ENCODE measurements at regions not wholly inside any gene's neighbourhood (a gene's known extent, or its start where the extent isn't known, plus 50 kb on each side); places are given as distances from the start of the nearest gene placed in this dataset.

- H3K27me3 ChIP-seq (replicated peaks in 1 of 2; ENCODE audit: control insufficient read depth in 2 of 2, extremely low read depth in 1 of 2, insufficient read depth in 2 of 2, low read length in 1 of 2) = peaks cover 0 to 8% of the 10 kb centered on the region in 2 experiments
- no peak overlapping the region for H3K4me3 Mint-ChIP-seq
- H3K9me3 Mint-ChIP-seq = no peaks in the 10 kb centered on the region
- no peaks in the 10 kb centered on the region for H3K4me1 Mint-ChIP-seq
- ChIA-PET CTCF (no interaction called here), POLR2A (no interaction called here)
- H3K27ac Mint-ChIP-seq = no peak overlapping the region
- H3K4me3 ChIP-seq (ENCODE audit: control insufficient read depth in 1 of 2, extremely low read depth in 1 of 2, low read length in 1 of 2) = no peak overlapping the region
- peaks cover 12 to 31% of the 10 kb centered on the region in 2 donors for H3K27me3 Mint-ChIP-seq
- no peaks in the 10 kb centered on the region for H3K4me1 ChIP-seq (ENCODE audit: control insufficient read depth in 1 of 2, extremely low read depth in 1 of 2, insufficient read depth in 2 of 2, low read length in 2 of 2)
- H3K27ac ChIP-seq (ENCODE audit: low read length) = no peak overlapping the region
- H3K36me3 ChIP-seq (ENCODE audit: control insufficient read depth in 2 of 2, extremely low read depth in 1 of 2, insufficient read depth in 1 of 2, low read length in 1 of 2) = no peaks in the 10 kb centered on the region
- no peaks in the 10 kb centered on the region for H3K36me3 Mint-ChIP-seq
- DNase-seq (no peak), ATAC-seq (replicated peaks in 1 of 4) (no peak)
- WGBS (ENCODE audit: insufficient coverage) = no CpG with 5 or more reads among the region's 1 CpG
- H3K9me3 ChIP-seq = no peaks in the 10 kb centered on the region
Measured at GRCh38 chr1:230549625-230550024, 92.7 kb upstream of the COG2 start.

DNA sequence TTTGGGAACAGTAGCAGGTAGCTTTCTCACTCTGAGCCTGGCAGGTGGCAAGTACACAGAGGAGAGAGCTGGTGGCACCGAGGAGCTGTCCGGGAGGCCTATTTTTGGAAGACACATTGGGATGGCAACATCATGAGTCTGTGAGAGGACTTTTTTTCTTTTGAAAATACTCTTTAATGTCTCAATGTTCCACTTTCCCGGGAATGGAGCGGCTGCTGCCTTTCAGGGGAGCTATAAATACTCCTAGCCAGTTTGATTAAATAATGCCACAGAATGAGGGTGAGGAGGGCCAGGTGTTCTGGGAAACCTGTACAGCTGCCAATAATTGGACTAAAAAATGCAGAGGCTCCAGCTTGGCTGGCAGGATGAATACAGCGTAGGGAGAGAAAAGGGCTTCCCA lies 93.3 kb upstream of the COG2 start:
- CTCF ChIA-PET = no interaction called here

DNA sequence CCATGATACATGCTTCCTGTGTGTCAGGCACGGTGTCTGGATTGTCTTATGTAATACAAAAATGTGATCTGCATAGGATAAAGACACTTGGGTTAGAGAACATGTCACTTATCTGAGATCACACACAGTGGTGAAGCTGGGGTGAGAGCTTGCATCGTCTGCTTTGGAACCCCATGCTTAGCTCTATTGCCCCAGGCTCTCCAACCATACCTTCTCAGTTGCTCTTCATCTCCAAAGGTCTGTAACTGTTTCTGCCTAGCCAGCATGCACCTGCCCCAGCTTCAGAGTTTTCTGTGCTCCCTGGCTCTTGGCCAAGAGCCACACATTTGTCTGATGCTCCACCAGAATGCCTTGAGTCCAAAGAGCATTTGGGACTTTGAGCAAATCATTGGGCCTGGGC lies 93.9 kb upstream of the COG2 start:
- Histone ChIP-seq H3K9me3 (no peaks in the 10 kb centered on the region), H3K27me3 (replicated peaks in 1 of 2; ENCODE audit: control insufficient read depth in 2 of 2, extremely low read depth in 1 of 2, insufficient read depth in 2 of 2, low read length in 1 of 2) (peaks cover 0 to 8% of the 10 kb centered on the region in 2 experiments), H3K4me3 (ENCODE audit: control insufficient read depth in 1 of 2, extremely low read depth in 1 of 2, low read length in 1 of 2) (no peak overlapping the region), H3K36me3 (ENCODE audit: control insufficient read depth in 2 of 2, extremely low read depth in 1 of 2, insufficient read depth in 1 of 2, low read length in 1 of 2) (no peaks in the 10 kb centered on the region), H3K27ac (ENCODE audit: low read length) (no peak overlapping the region), H3K4me1 (ENCODE audit: control insufficient read depth in 1 of 2, extremely low read depth in 1 of 2, insufficient read depth in 2 of 2, low read length in 2 of 2) (no peaks in the 10 kb centered on the region)
- no peak overlapping the region for H3K27ac Mint-ChIP-seq
- H3K36me3 Mint-ChIP-seq = no peaks in the 10 kb centered on the region
- ATAC-seq (replicated peaks in 1 of 4) (no peak), DNase-seq (no peak)
- peaks cover 12 to 27% of the 10 kb centered on the region in 2 donors for H3K27me3 Mint-ChIP-seq
- H3K4me1 Mint-ChIP-seq = no peaks in the 10 kb centered on the region
- CTCF ChIA-PET = no interaction called here
- POLR2A ChIA-PET = no interaction called here
- H3K9me3 Mint-ChIP-seq = no peaks in the 10 kb centered on the region
- no CpG with 5 or more reads among the region's 2 CpGs for WGBS (ENCODE audit: insufficient coverage)
- no peak overlapping the region for H3K4me3 Mint-ChIP-seq

More for the DNA sequence above, 93.3 kb upstream of the COG2 start:
- ATAC-seq (replicated peaks in 1 of 4) (no peak), DNase-seq (no peak)
- Mint-ChIP-seq H3K9me3 (no peaks in the 10 kb centered on the region), H3K27ac (no peak overlapping the region), H3K36me3 (no peaks in the 10 kb centered on the region), H3K4me3 (no peak overlapping the region), H3K27me3 (peaks cover 12 to 31% of the 10 kb centered on the region in 2 donors), H3K4me1 (no peaks in the 10 kb centered on the region)
- no peak overlapping the region for H3K4me3 ChIP-seq (ENCODE audit: control insufficient read depth in 1 of 2, extremely low read depth in 1 of 2, low read length in 1 of 2)
- POLR2A ChIA-PET = no interaction called here
- no peaks in the 10 kb centered on the region for H3K4me1 ChIP-seq (ENCODE audit: control insufficient read depth in 1 of 2, extremely low read depth in 1 of 2, insufficient read depth in 2 of 2, low read length in 2 of 2)
- H3K27ac ChIP-seq (ENCODE audit: low read length) = no peak overlapping the region
- WGBS (ENCODE audit: insufficient coverage) = 70% methylated on average over 2 of the region's 5 CpGs
- peaks cover 0 to 8% of the 10 kb centered on the region in 2 experiments for H3K27me3 ChIP-seq (replicated peaks in 1 of 2; ENCODE audit: control insufficient read depth in 2 of 2, extremely low read depth in 1 of 2, insufficient read depth in 2 of 2, low read length in 1 of 2)
- no peaks in the 10 kb centered on the region for H3K9me3 ChIP-seq
- H3K36me3 ChIP-seq (ENCODE audit: control insufficient read depth in 2 of 2, extremely low read depth in 1 of 2, insufficient read depth in 1 of 2, low read length in 1 of 2) = no peaks in the 10 kb centered on the region

DNA sequence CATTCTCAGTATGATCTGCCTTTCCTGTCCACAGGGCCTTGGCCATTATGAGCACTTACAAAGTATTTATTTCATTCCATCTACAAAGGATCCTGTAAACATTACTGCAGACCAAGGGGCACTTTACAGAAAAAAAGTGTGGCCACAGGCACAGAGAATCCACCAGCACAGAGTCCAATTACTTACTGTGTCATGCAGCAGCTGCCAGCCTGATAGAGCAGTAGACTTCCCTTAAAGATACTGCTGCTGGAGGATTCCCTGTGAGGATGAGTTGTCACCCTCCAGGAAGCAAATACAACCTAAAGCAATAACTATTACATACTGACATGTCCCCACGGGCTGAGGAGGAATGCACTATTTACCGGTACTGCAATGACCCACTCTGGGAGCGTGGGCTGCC lies 97.1 kb upstream of the COG2 start:
- Histone ChIP-seq H3K27ac (ENCODE audit: low read length) (no peak overlapping the region), H3K27me3 (replicated peaks in 1 of 2; ENCODE audit: control insufficient read depth in 2 of 2, extremely low read depth in 1 of 2, insufficient read depth in 2 of 2, low read length in 1 of 2) (peaks cover 0 to 8% of the 10 kb centered on the region in 2 experiments), H3K4me3 (ENCODE audit: control insufficient read depth in 1 of 2, extremely low read depth in 1 of 2, low read length in 1 of 2) (no peak overlapping the region), H3K4me1 (ENCODE audit: control insufficient read depth in 1 of 2, extremely low read depth in 1 of 2, insufficient read depth in 2 of 2, low read length in 2 of 2) (no peaks in the 10 kb centered on the region), H3K9me3 (no peaks in the 10 kb centered on the region), H3K36me3 (ENCODE audit: control insufficient read depth in 2 of 2, extremely low read depth in 1 of 2, insufficient read depth in 1 of 2, low read length in 1 of 2) (no peaks in the 10 kb centered on the region)
- Mint-ChIP-seq H3K4me3 (no peak overlapping the region), H3K27ac (no peak overlapping the region), H3K36me3 (no peaks in the 10 kb centered on the region), H3K27me3 (peaks cover 12 to 17% of the 10 kb centered on the region in 2 donors), H3K9me3 (no peaks in the 10 kb centered on the region), H3K4me1 (no peaks in the 10 kb centered on the region)
- ChIA-PET POLR2A (no interaction called here), CTCF (no interaction called here)
- 71% methylated on average over 3 of the region's 3 CpGs for WGBS (ENCODE audit: insufficient coverage)
- DNase-seq = no peak
- no peak for ATAC-seq (replicated peaks in 1 of 4)

- no peaks in the 10 kb centered on the region for H3K9me3 ChIP-seq
- ChIA-PET CTCF (no interaction called here), POLR2A (no interaction called here)
- no peaks in the 10 kb centered on the region for H3K36me3 Mint-ChIP-seq
- H3K4me1 Mint-ChIP-seq = no peaks in the 10 kb centered on the region
- no peak for DNase-seq
- peaks cover 12 to 19% of the 10 kb centered on the region in 2 donors for H3K27me3 Mint-ChIP-seq
- H3K27me3 ChIP-seq (replicated peaks in 1 of 2; ENCODE audit: control insufficient read depth in 2 of 2, extremely low read depth in 1 of 2, insufficient read depth in 2 of 2, low read length in 1 of 2) = peaks cover 0 to 6% of the 10 kb centered on the region in 2 experiments
- H3K27ac Mint-ChIP-seq = no peak overlapping the region
- no peaks in the 10 kb centered on the region for H3K9me3 Mint-ChIP-seq
- no peak overlapping the region for H3K4me3 Mint-ChIP-seq
- no peak overlapping the region for H3K4me3 ChIP-seq (ENCODE audit: control insufficient read depth in 1 of 2, extremely low read depth in 1 of 2, low read length in 1 of 2)
- no peaks in the 10 kb centered on the region for H3K36me3 ChIP-seq (ENCODE audit: control insufficient read depth in 2 of 2, extremely low read depth in 1 of 2, insufficient read depth in 1 of 2, low read length in 1 of 2)
- H3K27ac ChIP-seq (ENCODE audit: low read length) = no peak overlapping the region
- H3K4me1 ChIP-seq (ENCODE audit: control insufficient read depth in 1 of 2, extremely low read depth in 1 of 2, insufficient read depth in 2 of 2, low read length in 2 of 2) = no peaks in the 10 kb centered on the region
- no peak for ATAC-seq (replicated peaks in 1 of 4)
Measured at GRCh38 chr1:230544758-230545157, 97.5 kb upstream of the COG2 start.

DNA sequence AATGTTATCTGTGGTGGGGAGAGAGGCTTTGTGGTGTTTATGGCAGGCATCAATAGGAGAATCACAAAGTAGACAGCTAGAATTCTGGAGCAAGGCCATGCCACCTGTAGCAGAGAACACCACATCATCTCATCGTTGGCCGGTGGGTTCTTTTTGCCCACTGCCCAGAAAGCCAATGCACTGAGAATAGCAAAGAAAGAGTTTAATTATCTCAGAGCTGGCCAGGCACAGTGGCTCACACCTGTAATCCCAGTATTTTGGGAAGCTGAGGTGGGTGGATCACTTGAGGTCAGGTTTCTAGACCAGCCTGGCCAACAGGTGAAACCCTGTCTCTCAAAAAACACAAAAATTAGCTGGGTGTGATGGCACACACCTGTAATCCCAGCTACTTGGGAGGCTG lies 99.2 kb upstream of the COG2 start:
- Mint-ChIP-seq H3K27me3 (peaks cover 10 to 19% of the 10 kb centered on the region in 2 donors), H3K9me3 (no peaks in the 10 kb centered on the region), H3K4me3 (no peak overlapping the region), H3K36me3 (no peaks in the 10 kb centered on the region), H3K4me1 (no peaks in the 10 kb centered on the region), H3K27ac (no peak overlapping the region)
- Histone ChIP-seq H3K4me3 (ENCODE audit: control insufficient read depth in 1 of 2, extremely low read depth in 1 of 2, low read length in 1 of 2) (no peak overlapping the region), H3K27me3 (replicated peaks in 1 of 2; ENCODE audit: control insufficient read depth in 2 of 2, extremely low read depth in 1 of 2, insufficient read depth in 2 of 2, low read length in 1 of 2) (peaks cover 0 to 5% of the 10 kb centered on the region in 2 experiments), H3K9me3 (no peaks in the 10 kb centered on the region), H3K27ac (ENCODE audit: low read length) (no peak overlapping the region), H3K4me1 (ENCODE audit: control insufficient read depth in 1 of 2, extremely low read depth in 1 of 2, insufficient read depth in 2 of 2, low read length in 2 of 2) (no peaks in the 10 kb centered on the region), H3K36me3 (ENCODE audit: control insufficient read depth in 2 of 2, extremely low read depth in 1 of 2, insufficient read depth in 1 of 2, low read length in 1 of 2) (no peaks in the 10 kb centered on the region)
- CTCF ChIA-PET = no interaction called here
- POLR2A ChIA-PET = no interaction called here
- ATAC-seq (replicated peaks in 1 of 4) (no peak), DNase-seq (no peak)
- no CpG with 5 or more reads among the region's 2 CpGs for WGBS (ENCODE audit: insufficient coverage)

DNA sequence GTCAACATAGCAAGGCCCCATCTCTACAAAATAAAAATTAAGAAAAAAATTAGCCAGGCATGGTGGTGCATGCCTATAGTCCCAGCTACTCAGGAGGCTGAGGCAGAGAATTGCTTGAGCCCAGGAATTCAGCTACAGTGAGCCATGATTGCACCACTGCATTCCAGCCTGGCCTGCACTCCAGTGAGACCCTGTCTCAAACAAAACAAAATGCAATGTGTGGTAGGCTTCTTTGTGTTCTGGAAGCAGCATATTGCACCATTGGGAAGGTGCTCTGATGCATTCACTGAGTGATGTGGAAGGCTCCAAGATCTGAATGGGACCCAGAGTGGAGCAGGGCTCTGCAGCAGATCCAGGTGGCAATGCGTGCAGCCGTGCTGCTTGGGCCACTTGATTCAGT lies 99.6 kb upstream of the COG2 start:
- WGBS (ENCODE audit: insufficient coverage) = no CpG with 5 or more reads among the region's 2 CpGs
- DNase-seq = no peak
- H3K27ac Mint-ChIP-seq = no peak overlapping the region
- Histone ChIP-seq H3K36me3 (ENCODE audit: control insufficient read depth in 2 of 2, extremely low read depth in 1 of 2, insufficient read depth in 1 of 2, low read length in 1 of 2) (no peaks in the 10 kb centered on the region), H3K4me3 (ENCODE audit: control insufficient read depth in 1 of 2, extremely low read depth in 1 of 2, low read length in 1 of 2) (no peak overlapping the region), H3K27ac (ENCODE audit: low read length) (no peak overlapping the region), H3K4me1 (ENCODE audit: control insufficient read depth in 1 of 2, extremely low read depth in 1 of 2, insufficient read depth in 2 of 2, low read length in 2 of 2) (no peaks in the 10 kb centered on the region), H3K9me3 (no peaks in the 10 kb centered on the region), H3K27me3 (replicated peaks in 1 of 2; ENCODE audit: control insufficient read depth in 2 of 2, extremely low read depth in 1 of 2, insufficient read depth in 2 of 2, low read length in 1 of 2) (peaks cover 0 to 5% of the 10 kb centered on the region in 2 experiments)
- H3K4me3 Mint-ChIP-seq = no peak overlapping the region
- ChIA-PET POLR2A (no interaction called here), CTCF (no interaction called here)
- ATAC-seq (replicated peaks in 1 of 4) = no peak
- no peaks in the 10 kb centered on the region for H3K4me1 Mint-ChIP-seq
- peaks cover 10 to 20% of the 10 kb centered on the region in 2 donors for H3K27me3 Mint-ChIP-seq
- H3K36me3 Mint-ChIP-seq = no peaks in the 10 kb centered on the region
- H3K9me3 Mint-ChIP-seq = no peaks in the 10 kb centered on the region
